GM23338 (cell line): ENCODE measurements at regions not wholly inside any gene's neighbourhood (a gene's known extent, or its start where the extent isn't known, plus 50 kb on each side); places are given as distances from the start of the nearest gene placed in this dataset.
A peak's percentile ranks its signal among the peaks of the same experiment; 100 is the strongest.

Experiments
- ATAC-seq: fragments of 200-7000 bp; cut with Tn5 transposase; 3 replicates; pipeline ENCODE4 v1.9.1; 2020
- DNase-seq: peaks from one replicate; pipeline ENCODE4 v3.0.0-alpha.2; 2015; ENCODE audit warnings: low spot score
- H2AFZ ChIP-seq: fragments of 200-600 bp; sonication (generic); 2 replicates; pipeline ENCODE4 v1.8.0; 2016; ENCODE audit warnings: antibody characterized with exemption, mild to moderate bottlenecking, moderate library complexity
- H3F3A ChIP-seq: fragments of 200-600 bp; sonication (generic); replicated peaks from 2 replicates; pipeline ENCODE4 v1.8.0; 2017; ENCODE audit warnings: antibody characterized with exemption, mixed run types, low read depth
- H3K27ac ChIP-seq: fragments of 200-600 bp; sonication (generic); 2 replicates; pipeline ENCODE4 v1.6.1; 2016; ENCODE audit warnings: low read depth
- H3K27me3 ChIP-seq: fragments of 200-600 bp; sonication (generic); 2 replicates; pipeline ENCODE4 v1.8.0; 2016; ENCODE audit warnings: mild to moderate bottlenecking, mixed run types, moderate library complexity; ENCODE audit not compliant: insufficient read depth
- H3K36me3 ChIP-seq: fragments of 200-600 bp; sonication (generic); 2 replicates; pipeline ENCODE4 v1.8.0; 2016; ENCODE audit warnings: mild to moderate bottlenecking; ENCODE audit not compliant: insufficient read depth
- H3K4me1 ChIP-seq: fragments of 200-600 bp; sonication (generic); 2 replicates; pipeline ENCODE4 v1.8.0; 2016; ENCODE audit warnings: mild to moderate bottlenecking, moderate library complexity; ENCODE audit not compliant: insufficient read depth
- H3K4me2 ChIP-seq: fragments of 200-600 bp; sonication (generic); 2 replicates; pipeline ENCODE4 v1.7.1; 2017; ENCODE audit warnings: mixed run types
- H3K4me3 ChIP-seq: fragments of 200-600 bp; sonication (generic); 2 replicates; pipeline ENCODE4 v1.6.1; 2016; ENCODE audit warnings: mixed run types
- H3K79me2 ChIP-seq: fragments of 200-600 bp; sonication (generic); replicated peaks from 2 replicates; pipeline ENCODE4 v1.8.0; 2017; ENCODE audit warnings: mild to moderate bottlenecking; ENCODE audit not compliant: insufficient read depth
- H3K9me2 ChIP-seq: fragments of 200-600 bp; sonication (generic); 2 replicates; pipeline ENCODE4 v1.8.0; 2017; ENCODE audit not compliant: insufficient read depth
- H4K20me1 ChIP-seq: fragments of 200-600 bp; sonication (generic); replicated peaks from 2 replicates; pipeline ENCODE4 v1.8.0; 2017; ENCODE audit warnings: mild to moderate bottlenecking; ENCODE audit not compliant: insufficient read depth
- H3K27ac Mint-ChIP-seq: 2 replicates; pipeline ENCODE4 v1.8.0; 2020; ENCODE audit warnings: inconsistent platforms, mild to moderate bottlenecking, moderate library complexity, mixed read lengths
- H3K27me3 Mint-ChIP-seq: 3 replicates; pipeline ENCODE4 v1.8.0; 2022; ENCODE audit warnings: low read depth, mild to moderate bottlenecking, moderate library complexity, mixed read lengths, inconsistent platforms; ENCODE audit not compliant: insufficient read depth, poor library complexity
- H3K36me3 Mint-ChIP-seq: 3 replicates; pipeline ENCODE4 v1.8.0; 2021; ENCODE audit warnings: low read depth, mild to moderate bottlenecking, inconsistent platforms, moderate library complexity, mixed read lengths
- H3K4me1 Mint-ChIP-seq: 3 replicates; pipeline ENCODE4 v1.8.0; 2020; ENCODE audit warnings: mild to moderate bottlenecking, inconsistent platforms, mixed read lengths
- H3K4me3 Mint-ChIP-seq: 3 replicates; pipeline ENCODE4 v1.8.0; 2021; ENCODE audit warnings: moderate library complexity, mild to moderate bottlenecking, inconsistent platforms, mixed read lengths
- H3K9me3 Mint-ChIP-seq: 3 replicates; pipeline ENCODE4 v1.8.0; 2020; ENCODE audit warnings: moderate library complexity, mild to moderate bottlenecking, inconsistent platforms, mixed read lengths
- CTCF ChIP-seq, 2 experiments: fragments of 200-600 bp in 1 of 2; sonication (generic) in 1 of 2; conservative IDR thresholded peaks; 2 replicates each; pipeline versions ENCODE4 v1.5.1 to v1.6.1; 2016 to 2017; ENCODE audit warnings: antibody characterized with exemption in 2 of 2, low read depth in 2 of 2, mild to moderate bottlenecking in 2 of 2, moderate library complexity in 1 of 2
- EZH2 ChIP-seq: fragments of 200-600 bp; sonication (generic); IDR thresholded peaks from one replicate; pipeline ENCODE4 v1.8.0; 2017; ENCODE audit warnings: antibody characterized with exemption, mild to moderate bottlenecking, low read depth; ENCODE audit not compliant: unreplicated experiment
- EZH2phosphoT487 ChIP-seq: fragments of 200-600 bp; sonication (generic); IDR thresholded peaks from one replicate; pipeline ENCODE4 v1.8.1; 2018; ENCODE audit warnings: antibody characterized with exemption; ENCODE audit not compliant: unreplicated experiment
- JUNB ChIP-seq: IDR thresholded peaks from one replicate; pipeline ENCODE4 v1.6.1; 2016; ENCODE audit warnings: antibody characterized with exemption; ENCODE audit not compliant: unreplicated experiment
- POLR2AphosphoS5 ChIP-seq: IDR thresholded peaks from 2 replicates; pipeline ENCODE4 v1.6.1; 2016; ENCODE audit warnings: antibody characterized with exemption, low read depth
- REST ChIP-seq: IDR thresholded peaks from one replicate; pipeline ENCODE4 v1.6.1; 2018; ENCODE audit warnings: antibody characterized with exemption; ENCODE audit not compliant: unreplicated experiment
- STAT1 ChIP-seq: IDR thresholded peaks from one replicate; pipeline ENCODE4 v1.6.1; 2016; ENCODE audit warnings: antibody characterized with exemption; ENCODE audit not compliant: unreplicated experiment
- ZNF462 ChIP-seq: fragments of 250-450 bp; sonication (Bioruptor Pico); IDR thresholded peaks from 2 replicates; pipeline ENCODE4 v1.5.0; 2020; ENCODE audit warnings: mild to moderate bottlenecking, moderate library complexity

- TF ChIP-seq EZH2phosphoT487: no peak
- TF ChIP-seq REST: no peak
- no peak for TF ChIP-seq STAT1
- TF ChIP-seq CTCF (conservative IDR thresholded peaks at IDR 0.05; ENCODE audit: low read depth in 2 of 2): no peak
- TF ChIP-seq POLR2AphosphoS5: no peak
- no peak for TF ChIP-seq EZH2
These were observed 142.1 kb upstream of the ADAMTSL1 start (continued) for GRCh38 chr9:18331808-18332209.

- Mint-ChIP-seq H3K4me1 (peaks cover 19% of the 10 kb centered on the region), H3K36me3 (no peaks in the 10 kb centered on the region), H3K27me3 (no peaks in the 10 kb centered on the region), H3K4me3 (no peak overlapping the region), H3K9me3 (no peaks in the 10 kb centered on the region), H3K27ac (peak overlapping the region; percentile 77)
- Histone ChIP-seq H3K4me2 (no peak overlapping the region), H3K36me3 (no peaks in the 10 kb centered on the region), H4K20me1 (no peaks in the 10 kb centered on the region), H3K4me3 (no peak overlapping the region), H3K27ac (no peak overlapping the region), H3K4me1 (peaks cover 4% of the 10 kb centered on the region; the same call in 1 of the 2 replicates), H3K79me2 (no peaks in the 10 kb centered on the region), H3K27me3 (no peaks in the 10 kb centered on the region), H3K9me2 (no peaks in the 10 kb centered on the region; the same call in 1 of the 2 replicates), H3F3A (no peaks in the 10 kb centered on the region), H2AFZ (no peak overlapping the region)
- TF ChIP-seq ZNF462 (CRISPR knock-in tag) (0 out of 2 replicates have a peak, but pooled peaks have one; percentile 23), STAT1 (no peak), JUNB (no peak)
- peak; percentile 21 for DNase-seq
- peak; percentile 39; the same call in 2 of the 3 replicates for ATAC-seq
These were observed 140.8 kb upstream of the ADAMTSL1 start for GRCh38 chr9:18333157-18333556.
